ENCODE measurements at regions not wholly inside any gene's neighbourhood (a gene's known extent, or its start where the extent isn't known, plus 50 kb on each side); places are given as distances from the start of the nearest gene placed in this dataset.

- no peaks in the 10 kb centered on the region for H3K27me3 Mint-ChIP-seq
- intact Hi-C loops (cut with micrococcal nuclease), result loop anchor here (1.0 to 5.0 kb wide), 8 partner anchors 12 to 868 kb away; partner anchors contain the start of genes HIPK2 and MKRN1
- peaks cover 65% of the 10 kb centered on the region for H3K4me1 Mint-ChIP-seq
- ATAC-seq (ENCODE audit: low read depth) (peak; percentile 43), DNase-seq (peak; percentile 57)
- H3K36me3 Mint-ChIP-seq (ENCODE audit: low read depth), result peaks cover 2% of the 10 kb centered on the region
- H3K4me3 Mint-ChIP-seq, result peak overlapping the region; percentile 91
- H3K9me3 Mint-ChIP-seq, result no peaks in the 10 kb centered on the region
- CTCF ChIA-PET, result interaction anchor here (1.0 to 1.2 kb wide), 3 partner anchors 20 to 54 kb away, joined by 3 to 4 read pairs (median 3); partner anchors contain the start of gene KDM7A
- TF ChIP-seq CTCF (IDR thresholded peaks at IDR 0.05), result no peak
- POLR2A ChIA-PET, result interaction anchor here (0.7 to 12.8 kb wide), 8 partner anchors 8 to 370 kb away, joined by 3 to 168 read pairs (median 7); partner anchors contain the start of genes KDM7A and PARP12
- H3K27ac Mint-ChIP-seq, result peak overlapping the region; percentile 99
Measured at GRCh38 chr7:140229591-140230515, 53.1 kb upstream of the KDM7A start.

GRCh38 chr7:140229101-140229525 is 52.3 kb upstream of the KDM7A start:
- H3K4me1 Mint-ChIP-seq, result peaks cover 69% of the 10 kb centered on the region

More at GRCh38 chr7:140229101-140229525, 52.3 kb upstream of the KDM7A start:
- Mint-ChIP-seq H3K27me3 (no peaks in the 10 kb centered on the region), H3K9me3 (no peaks in the 10 kb centered on the region), H3K4me3 (peak overlapping the region; percentile 91), H3K36me3 (ENCODE audit: low read depth) (peaks cover 2% of the 10 kb centered on the region), H3K27ac (peak overlapping the region; percentile 99)
- intact Hi-C loops (cut with micrococcal nuclease), result no loop called here
- ATAC-seq (ENCODE audit: low read depth), result peak; percentile 2
- POLR2A ChIA-PET, result interaction anchor here (1.0 to 12.8 kb wide), 6 partner anchors 15 to 167 kb away, joined by 3 to 168 read pairs (median 11); partner anchors contain the start of genes KDM7A and PARP12
- TF ChIP-seq CTCF (IDR thresholded peaks at IDR 0.05), result no peak
- DNase-seq, result no peak
- CTCF ChIA-PET, result interaction anchor here (1.2 kb wide), 2 partner anchors 19 to 53 kb away, joined by 3 to 4 read pairs; no protein-coding TSS in a partner anchor

All from activated B cell treated with CpG ODN at 0.5 μM for 24 hours (primary cell).